Caki2 (cell line): ENCODE measurements at regions not wholly inside any gene's neighbourhood (a gene's known extent, or its start where the extent isn't known, plus 50 kb on each side); places are given as distances from the start of the nearest gene placed in this dataset.

ENCODE experiments used
- DNase-seq: peaks from one replicate; pipeline ENCODE4 v3.0.0-alpha.2; 2015; ENCODE audit warnings: low read depth
- in situ Hi-C: cut with HindIII; loops from 2 replicates; pipeline ENCODE4 v1.10.0; 2016; ENCODE audit warnings: low sequenced_read_pairs, low pct_unique_long_range_greater_than_20kb, mixed read lengths

- in situ Hi-C loops, result no loop called here
- DNase-seq, result peak; percentile 99
Observed at GRCh38 chr22:27667121-27667843, 134.3 kb downstream of the MN1 start.

DNA sequence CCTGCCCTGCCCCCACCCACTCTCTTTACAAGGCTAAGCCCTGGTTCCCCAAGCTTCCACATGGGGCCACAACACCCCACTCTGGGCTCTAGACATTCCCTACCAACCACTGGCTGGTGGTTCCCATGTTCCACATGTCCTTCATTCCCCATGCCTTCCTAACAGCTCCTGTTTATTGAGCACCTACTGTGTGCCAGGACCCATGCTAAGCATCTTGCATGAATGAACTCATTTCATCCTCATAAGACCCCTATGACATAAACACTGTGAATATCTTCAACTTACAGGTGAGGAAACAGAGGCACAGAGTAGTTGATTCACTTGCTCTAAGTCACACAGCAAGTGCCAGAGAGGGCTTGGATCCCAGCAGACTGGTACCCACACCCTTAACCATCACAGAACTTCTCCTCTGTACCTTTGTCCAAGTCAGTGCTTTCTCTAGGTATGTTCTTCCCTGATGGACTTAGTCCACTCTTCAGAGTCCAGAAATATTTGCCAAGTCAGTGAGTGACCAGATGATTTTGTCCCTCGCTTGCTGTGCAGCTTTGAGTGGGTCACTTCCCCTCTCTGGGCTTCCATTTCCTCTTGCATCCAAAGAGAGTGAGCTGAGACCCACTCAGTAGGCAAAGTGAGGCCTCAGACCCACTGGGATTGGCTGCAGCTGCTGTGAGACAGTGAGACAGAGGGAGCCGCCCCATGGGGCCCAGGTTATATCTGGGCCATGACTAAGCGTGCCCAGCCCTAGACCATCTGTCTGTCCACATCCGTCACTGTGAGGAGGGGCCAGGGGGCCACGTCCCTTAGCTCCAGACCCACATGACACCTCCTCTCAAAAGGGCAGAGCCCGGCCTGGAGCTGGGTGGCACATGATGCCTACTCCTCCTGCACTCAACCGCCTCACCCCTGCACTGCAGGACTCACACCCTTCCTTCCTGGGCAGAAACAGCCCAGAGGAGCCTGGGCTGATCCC is 132.4 kb downstream of the MN1 start:
- peak; percentile 100 for DNase-seq
- in situ Hi-C loops, result no loop called here

DNA sequence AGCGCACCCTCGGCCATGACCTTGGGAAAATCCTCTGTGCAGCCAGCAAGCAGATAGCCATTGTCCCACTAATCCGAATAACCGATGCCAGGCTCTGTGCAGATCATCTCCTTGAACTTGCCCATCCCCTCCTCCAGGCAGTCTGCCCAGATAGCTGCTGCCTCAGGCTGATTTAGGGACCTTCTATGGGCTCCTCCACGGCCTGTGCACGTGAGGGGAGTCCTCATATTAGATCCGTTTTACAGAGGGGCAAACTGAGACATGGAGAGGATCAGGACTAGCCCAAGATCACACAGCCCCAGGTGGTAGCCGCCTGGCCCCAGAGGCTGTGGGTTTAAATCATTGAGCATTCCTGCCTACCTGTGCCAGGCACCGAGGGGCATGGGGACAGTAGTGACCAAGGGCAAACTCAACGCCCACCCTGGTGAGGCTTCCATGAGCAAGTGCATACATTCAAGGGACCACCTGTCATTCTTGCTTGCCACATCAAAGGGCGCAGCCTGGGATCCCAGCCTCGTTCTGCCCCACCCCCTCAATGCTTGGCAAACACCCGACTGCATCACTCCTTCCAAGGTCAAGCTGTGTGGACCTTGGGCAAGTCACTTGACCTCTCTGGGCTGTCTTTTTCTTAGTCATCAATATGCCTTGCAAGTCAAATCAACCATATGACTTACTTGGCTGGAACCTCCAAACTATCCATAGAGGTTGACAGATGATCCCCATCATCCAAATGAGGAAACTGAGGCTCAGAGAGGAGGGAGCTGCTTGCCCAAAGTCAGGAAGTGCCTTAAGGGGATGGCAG is 131.6 kb downstream of the MN1 start:
- peak; percentile 59 for DNase-seq

DNA sequence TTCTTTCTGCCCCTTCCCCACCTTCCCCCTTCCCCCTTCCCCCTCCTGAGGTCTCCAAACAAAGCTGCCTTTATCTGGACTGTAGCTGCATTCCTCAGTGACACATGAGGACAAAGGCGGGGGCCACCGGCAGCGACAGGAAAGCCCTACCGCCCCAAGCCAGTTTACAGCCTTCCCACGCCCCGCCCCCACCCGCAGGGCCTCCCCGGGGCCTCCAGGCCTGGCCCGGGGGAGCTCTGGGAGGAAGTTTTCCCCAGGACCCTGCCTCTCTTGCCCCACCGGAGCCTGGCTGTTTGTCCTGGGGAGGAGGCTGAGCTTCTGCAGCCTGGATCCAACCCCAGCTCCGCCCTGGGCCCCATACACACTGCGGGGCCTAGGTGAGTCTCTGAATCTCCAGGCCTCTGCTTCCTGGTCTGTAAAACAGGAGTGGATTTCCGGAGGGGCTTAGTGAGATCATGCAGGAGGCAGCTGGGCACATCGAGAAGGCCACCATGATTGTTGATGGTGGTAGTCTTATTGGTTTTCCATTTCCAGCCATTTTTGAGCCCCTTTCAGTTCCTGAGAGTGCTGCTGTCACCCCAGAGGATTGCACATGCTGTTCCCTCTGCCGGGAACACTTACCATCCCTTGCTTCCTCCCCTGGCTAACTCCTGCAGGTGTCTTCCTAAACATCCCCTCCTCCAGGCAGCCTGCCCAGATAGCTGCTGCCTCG is 130.7 kb downstream of the MN1 start:
- peak; percentile 62 for DNase-seq
- in situ Hi-C loops, result no loop called here

More for the DNA sequence above, 131.6 kb downstream of the MN1 start:
- in situ Hi-C loops, result no loop called here

DNA sequence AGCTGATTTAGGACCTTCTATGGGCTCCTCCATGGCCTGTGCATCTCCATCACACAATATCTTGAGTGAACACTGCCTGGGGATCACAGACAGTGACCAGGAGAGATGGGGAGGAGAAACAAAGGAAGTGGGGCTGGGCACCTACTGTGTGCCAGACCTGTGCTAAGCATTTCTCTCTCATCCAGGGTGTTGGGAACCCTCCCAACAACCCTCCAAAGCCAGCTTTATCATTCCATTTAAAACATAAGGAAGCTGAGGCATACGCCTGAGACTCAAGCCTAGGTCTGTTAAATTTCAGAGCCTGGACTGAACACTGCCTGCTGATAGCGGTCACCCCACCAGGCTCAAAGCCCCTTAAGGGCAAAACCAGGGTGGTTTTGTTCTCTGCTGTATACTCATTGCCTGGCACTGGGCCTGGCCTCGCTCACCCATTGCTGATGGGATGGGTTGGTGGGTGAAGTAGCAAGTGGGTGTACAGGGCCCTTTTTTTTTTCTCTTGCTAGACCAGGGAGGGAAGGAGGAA is 130.1 kb downstream of the MN1 start:
- in situ Hi-C loops, result no loop called here
- no peak for DNase-seq

GRCh38 chr22:27672721-27673418 is 128.7 kb downstream of the MN1 start:
- in situ Hi-C loops, result no loop called here
- DNase-seq, result no peak

DNA sequence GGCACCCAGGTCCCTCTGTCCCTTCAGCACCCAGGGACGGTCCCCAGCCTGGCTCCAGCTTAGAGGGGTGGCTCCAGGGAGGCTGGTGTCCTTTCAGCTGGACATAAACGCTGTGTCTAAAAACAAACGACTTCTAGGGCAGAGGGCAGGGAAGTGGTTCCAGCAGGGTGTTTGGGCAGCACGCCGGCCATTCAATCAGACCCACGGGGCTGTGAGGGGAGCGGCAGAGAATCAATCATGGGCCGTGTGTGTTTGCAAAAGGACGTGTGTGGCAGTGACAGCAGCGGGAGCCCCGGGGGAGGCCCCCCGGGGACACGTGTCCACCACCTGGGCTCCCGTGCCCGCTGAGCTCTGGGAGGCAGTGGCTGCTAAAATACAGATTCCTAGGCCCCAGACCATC is 127.7 kb downstream of the MN1 start:
- in situ Hi-C loops, result no loop called here
- no peak for DNase-seq

- DNase-seq, result no peak
- in situ Hi-C loops, result no loop called here
Observed at GRCh38 chr22:27674261-27674923, 127.2 kb downstream of the MN1 start.

DNA sequence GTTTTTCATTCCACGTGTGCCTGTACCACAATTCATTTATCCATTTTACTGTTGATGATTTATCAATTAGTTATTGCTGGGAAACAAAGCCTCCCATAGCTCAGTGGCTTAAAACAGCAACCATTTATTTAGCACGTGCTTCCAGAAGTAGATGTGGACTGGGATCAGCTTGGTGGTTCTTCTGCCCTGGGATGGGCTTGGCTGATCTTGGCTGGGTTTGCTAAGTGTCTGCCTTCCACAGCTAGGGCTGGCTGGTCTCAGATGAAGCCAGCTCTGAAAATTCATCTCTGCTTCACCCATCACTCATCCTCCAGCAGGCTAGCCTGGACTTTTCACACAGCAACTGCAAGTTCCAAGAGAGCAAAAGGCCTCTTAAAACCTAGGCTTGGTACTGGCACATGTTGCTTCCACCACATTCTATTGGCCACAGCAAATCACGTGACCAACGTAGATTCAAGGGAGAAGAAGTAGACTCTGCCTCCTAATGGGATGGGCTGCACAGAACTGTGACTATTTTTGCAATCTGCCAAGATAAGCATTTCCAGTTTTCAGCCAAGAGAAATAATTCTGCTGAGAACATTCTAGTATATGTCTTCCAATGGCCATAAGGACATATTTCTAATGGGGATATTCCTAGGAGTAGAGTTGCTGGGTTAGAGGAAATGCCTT is 124.9 kb downstream of the MN1 start:
- in situ Hi-C loops, result no loop called here

DNA sequence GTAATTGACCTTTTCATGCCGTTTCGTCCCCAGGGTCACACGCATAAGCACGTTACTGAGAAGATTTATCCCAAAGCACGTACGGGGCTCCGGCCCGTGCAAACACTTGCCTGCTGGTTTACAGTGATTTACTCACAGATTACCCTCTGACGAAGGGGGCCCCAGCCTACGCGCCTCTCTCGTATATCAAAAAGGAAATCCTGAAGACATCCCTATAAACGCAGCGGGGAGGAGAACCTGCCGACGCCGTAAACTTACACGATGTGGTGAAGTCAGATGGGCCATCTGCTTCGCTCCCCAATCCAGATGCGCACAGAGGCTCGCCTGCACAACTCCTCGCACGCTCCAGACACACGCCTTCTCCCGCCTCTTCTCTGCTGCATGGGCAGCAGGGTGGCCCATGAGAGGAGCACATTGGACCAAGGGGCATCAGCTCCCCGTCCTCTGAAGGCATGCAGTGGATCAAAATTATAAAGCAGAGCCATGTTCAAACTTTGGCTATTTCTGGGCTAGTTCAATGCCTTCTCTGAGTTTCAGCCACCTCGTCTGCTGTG is 123.6 kb downstream of the MN1 start:
- no peak for DNase-seq
- in situ Hi-C loops, result no loop called here

More for the DNA sequence above, 124.9 kb downstream of the MN1 start:
- DNase-seq, result no peak

DNA sequence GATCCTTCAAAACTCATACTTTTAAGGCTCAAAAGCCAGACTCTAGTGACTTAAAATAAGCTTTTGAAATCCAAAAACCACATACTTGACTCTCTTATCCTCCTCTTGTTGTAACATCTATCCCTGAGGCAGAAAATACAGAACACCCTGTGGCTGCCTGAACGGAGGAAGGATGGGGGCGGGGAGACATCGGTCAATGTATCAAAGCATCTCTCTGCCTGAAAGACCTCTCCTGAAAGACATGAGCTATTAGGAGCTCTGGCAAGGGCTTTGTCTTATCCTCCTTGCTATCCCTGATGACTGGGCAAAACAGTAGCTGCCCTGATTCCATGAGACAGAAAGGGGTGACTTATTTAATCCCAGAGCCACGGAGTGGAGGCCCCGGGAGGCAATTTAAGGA is 122.4 kb downstream of the MN1 start:
- in situ Hi-C loops, result no loop called here
- DNase-seq, result no peak

DNA sequence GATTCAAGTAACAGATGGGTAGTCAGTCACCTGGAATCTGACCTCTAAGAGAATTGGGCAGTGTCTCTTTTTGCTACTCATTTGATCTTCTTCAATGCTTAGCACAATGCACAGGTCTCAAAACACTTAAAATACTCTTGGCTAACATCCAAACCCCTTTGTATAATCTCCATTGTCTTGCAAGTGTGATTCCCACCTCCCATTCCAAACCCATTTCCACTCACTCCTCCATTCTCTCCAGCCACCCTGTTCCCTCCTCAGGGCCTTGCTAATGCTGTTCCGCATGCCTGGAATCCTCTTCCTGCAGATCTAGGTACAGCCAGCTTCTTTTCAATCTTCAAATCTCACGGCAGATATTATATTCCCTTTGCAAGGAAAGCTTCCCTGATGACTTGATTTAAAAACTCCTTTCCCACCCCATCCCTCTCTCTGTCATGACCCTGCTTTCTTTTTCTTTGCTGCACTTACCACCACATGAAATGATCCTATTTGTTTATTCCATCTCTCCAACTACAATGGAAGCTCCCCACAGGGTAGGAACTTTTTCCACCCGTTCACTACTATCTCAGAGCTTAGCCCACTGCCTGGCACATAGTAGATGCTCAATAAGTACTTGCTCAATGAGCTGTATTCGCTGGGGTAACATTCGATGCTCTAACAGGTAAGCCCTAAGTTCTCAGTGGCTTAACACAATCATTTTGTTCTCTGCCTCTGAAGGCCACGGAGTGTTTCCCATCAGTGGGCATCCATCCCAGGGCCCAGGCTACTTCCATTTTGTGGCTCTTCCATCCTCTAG is 121.7 kb downstream of the MN1 start:
- in situ Hi-C loops, result no loop called here
- DNase-seq, result no peak

- in situ Hi-C loops, result no loop called here
- DNase-seq, result no peak
Observed at GRCh38 chr22:27680636-27681035, 120.9 kb downstream of the MN1 start.

DNA sequence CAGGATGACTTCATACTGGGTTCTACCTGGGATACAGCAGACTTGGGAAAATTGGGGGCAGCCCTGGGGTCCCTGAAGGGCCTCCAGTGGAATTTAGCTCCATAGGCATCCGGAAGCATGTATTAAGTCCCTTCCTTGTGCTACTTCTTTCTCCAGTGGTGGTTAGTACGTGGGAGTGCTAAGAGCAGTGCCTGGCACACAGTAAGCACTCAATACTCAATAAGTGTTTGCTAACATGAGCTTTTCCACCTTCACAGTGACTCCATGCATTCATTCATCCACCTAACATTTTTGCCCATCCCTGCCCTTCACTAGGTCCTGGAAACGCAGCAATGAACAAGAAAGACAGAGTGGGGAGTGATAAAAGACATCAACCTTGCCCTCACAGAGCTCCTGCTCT is 120.5 kb downstream of the MN1 start:
- in situ Hi-C loops, result no loop called here
- DNase-seq, result no peak

GRCh38 chr22:27682437-27682836 is 119.1 kb downstream of the MN1 start:
- DNase-seq, result no peak

More at GRCh38 chr22:27682437-27682836, 119.1 kb downstream of the MN1 start:
- in situ Hi-C loops, result no loop called here
